HCT116 (cell line): ENCODE measurements at regions not wholly inside any gene's neighbourhood (a gene's known extent, or its start where the extent isn't known, plus 50 kb on each side); places are given as distances from the start of the nearest gene placed in this dataset.

Source experiments
- ATAC-seq: fragments of 200-7000 bp; cut with Tn5 transposase; 2 replicates; pipeline ENCODE4 v1.9.1; 2020; ENCODE audit warnings: mild to moderate bottlenecking, moderate library complexity
- BruUV-seq: library from RNA; stranded (reverse); fragments of 400-500 nt; replicated peaks from 2 replicates; lab custom pipeline; 2021; lab: Mats Ljungman, UMichigan
- CTCF ChIA-PET: fragments of 300-600 bp; sonication (Branson Sonifier 250); formaldehyde crosslinking; loops from one replicate; lab custom pipeline; 2021; ENCODE audit warnings: antibody characterized with exemption; lab: Charles Lee
- POLR2A ChIA-PET: fragments of 300-600, 350-600 bp; sonication (Branson Sonifier 250); formaldehyde crosslinking; loops from one replicate; lab custom pipeline; 2021; ENCODE audit warnings: antibody characterized with exemption; lab: Charles Lee
- RAD21 ChIA-PET, 2 experiments: fragments of 300-600 bp; sonication (Branson Sonifier 250); formaldehyde crosslinking; loops; one replicate each; lab custom pipeline; 2023; ENCODE audit warnings: low total read pairs in 2 of 2; ENCODE audit not compliant: uncharacterized antibody in 2 of 2, unreplicated experiment in 2 of 2, low non-redundant PET in 1 of 2; lab: Charles Lee
- DNase-seq: peaks from one replicate; pipeline ENCODE4 v3.0.0-alpha.2; 2010; ENCODE audit warnings: low read depth, low spot score
- H2AFZ ChIP-seq: fragments of 200-600 bp; shearing (Covaris generic), sonication (generic); 2 replicates; pipeline ENCODE4 v1.6.1; 2017; ENCODE audit warnings: low read depth, mixed run types, mixed read lengths, antibody characterized with exemption, low read length; ENCODE audit not compliant: poor library complexity, severe bottlenecking
- H3K27ac ChIP-seq: 2 replicates; pipeline ENCODE4 v1.5.1; 2012; ENCODE audit warnings: low read depth, low read length
- H3K27me3 ChIP-seq: fragments of 200-600 bp; sonication (generic); 2 replicates; pipeline ENCODE4 v1.6.1; 2016; ENCODE audit warnings: mixed run types, low read length, mixed read lengths; ENCODE audit not compliant: insufficient read depth
- H3K36me3 ChIP-seq, 2 experiments: fragments of 200-500 bp in 1 of 2; fragments of 200-600 bp in 1 of 2; sonication (Bioruptor generic) in 1 of 2; sonication (generic) in 1 of 2; 2 replicates each; pipeline versions ENCODE4 v1.5.1 to v1.6.1; 2014 to 2016; ENCODE audit warnings: low read length in 2 of 2, inconsistent platforms in 1 of 2, mixed read lengths in 1 of 2, mixed run types in 1 of 2; ENCODE audit not compliant: insufficient read depth in 2 of 2, control insufficient read depth in 1 of 2
- H3K4me1 ChIP-seq, 2 experiments: fragments of 200-600 bp in 1 of 2; sonication (generic) in 1 of 2; 2 replicates each; pipeline versions ENCODE4 v1.5.1 to v1.6.1; 2012 to 2017; ENCODE audit warnings: low read length in 2 of 2, inconsistent platforms in 1 of 2, mild to moderate bottlenecking in 1 of 2, mixed read lengths in 1 of 2, mixed run types in 1 of 2, moderate library complexity in 1 of 2; ENCODE audit not compliant: insufficient read depth in 2 of 2, control insufficient read depth in 1 of 2
- H3K4me2 ChIP-seq: fragments of 200-600 bp; sonication (generic); 2 replicates; pipeline ENCODE4 v1.6.1; 2017; ENCODE audit warnings: mixed run types, low read length, mixed read lengths
- H3K4me3 ChIP-seq, 2 experiments: fragments of 200-600 bp in 1 of 2; sonication (generic) in 1 of 2; replicated peaks in 1 of 2; 2 replicates each; pipeline ENCODE4 v1.5.1; 2011 to 2016; ENCODE audit warnings: low read length in 2 of 2, control low read depth in 1 of 2, low read depth in 1 of 2, mild to moderate bottlenecking in 1 of 2, mixed read lengths in 1 of 2, mixed run types in 1 of 2
- H3K79me2 ChIP-seq: fragments of 200-600 bp; sonication (generic); 2 replicates; pipeline ENCODE4 v1.6.1; 2017; ENCODE audit warnings: mild to moderate bottlenecking, mixed run types, low read length, moderate library complexity, mixed read lengths; ENCODE audit not compliant: insufficient read depth
- H3K9ac ChIP-seq: fragments of 200-600 bp; sonication (generic); 2 replicates; pipeline ENCODE4 v1.6.1; 2016; ENCODE audit warnings: low read length, mixed read lengths
- H3K9me2 ChIP-seq: fragments of 200-600 bp; sonication (generic), shearing (Covaris generic); 2 replicates; pipeline ENCODE4 v1.6.1; 2017; ENCODE audit warnings: mixed run types, mild to moderate bottlenecking, moderate library complexity; ENCODE audit not compliant: insufficient read depth
- H3K9me3 ChIP-seq, 2 experiments: fragments of 200-500 bp in 1 of 2; fragments of 200-600 bp in 1 of 2; sonication (Bioruptor generic) in 1 of 2; sonication (generic) in 1 of 2; 2 replicates each; pipeline ENCODE4 v1.6.1; 2014 to 2017; ENCODE audit warnings: low read length in 2 of 2, mixed read lengths in 2 of 2, inconsistent platforms in 1 of 2, low read depth in 1 of 2, mild to moderate bottlenecking in 1 of 2, mixed run types in 1 of 2, moderate library complexity in 1 of 2; ENCODE audit not compliant: control insufficient read depth in 1 of 2, insufficient read depth in 1 of 2
- H4K20me1 ChIP-seq: fragments of 200-600 bp; sonication (generic), shearing (Covaris generic); 2 replicates; pipeline ENCODE4 v1.6.1; 2017; ENCODE audit warnings: mixed run types, mild to moderate bottlenecking, moderate library complexity; ENCODE audit not compliant: insufficient read depth
- EGR1 ChIP-seq: IDR thresholded peaks from 2 replicates; pipeline ENCODE4 v1.6.1; 2012; ENCODE audit warnings: low read depth
- JUND ChIP-seq: IDR thresholded peaks from 2 replicates; pipeline ENCODE4 v1.6.1; 2012
- MAX ChIP-seq: IDR thresholded peaks from 2 replicates; pipeline ENCODE4 v1.6.1; 2012
- POLR2A ChIP-seq: IDR thresholded peaks from 2 replicates; pipeline ENCODE4 v1.7.0; 2011; ENCODE audit warnings: borderline replicate concordance; ENCODE audit not compliant: insufficient read depth, insufficient read length; ENCODE audit errors: extremely low read depth
- RAD21 ChIP-seq: IDR thresholded peaks from 2 replicates; pipeline ENCODE4 v1.6.1; 2012; ENCODE audit warnings: low read depth, mild to moderate bottlenecking
- SIN3A ChIP-seq: IDR thresholded peaks from 2 replicates; pipeline ENCODE4 v1.6.1; 2012; ENCODE audit warnings: low read depth
- SP1 ChIP-seq: IDR thresholded peaks from 2 replicates; pipeline ENCODE4 v1.6.1; 2012; ENCODE audit warnings: low read depth
- TCF7L2 ChIP-seq: IDR thresholded peaks from 2 replicates; pipeline ENCODE4 v1.7.0; 2011; ENCODE audit warnings: borderline replicate concordance, inconsistent platforms; ENCODE audit not compliant: insufficient read depth, insufficient read length; ENCODE audit errors: extremely low read depth
- ZBTB33 ChIP-seq: IDR thresholded peaks from 2 replicates; pipeline ENCODE4 v1.6.1; 2011; ENCODE audit warnings: mild to moderate bottlenecking, low read length, moderate library complexity; ENCODE audit not compliant: insufficient replicate concordance; ENCODE audit errors: extremely low read depth
- ZFX ChIP-seq: fragments of 450-650 bp; IDR thresholded peaks from 2 replicates; pipeline ENCODE4 v1.6.1; 2017
- ZNF274 ChIP-seq: fragments of 200-500 bp; sonication (Bioruptor generic); IDR thresholded peaks from 2 replicates; pipeline ENCODE4 v1.6.1; 2014; ENCODE audit warnings: mild to moderate bottlenecking, low read depth, low read length, inconsistent platforms
- intact Hi-C: fragments of 100-400 bp; cut with micrococcal nuclease; formaldehyde crosslinking; loops from 2 replicates; pipeline ENCODE4 v1.10.0; 2022
- TF ChIP-seq, protein P1 (sequence below), 3 experiments: fragments of 200-600 bp in 1 of 3; sonication (generic) in 1 of 3; IDR thresholded peaks in 2 of 3; conservative IDR thresholded peaks in 1 of 3; 2 replicates each; pipeline ENCODE4 v1.5.1; 2012 to 2017; ENCODE audit warnings: low read depth in 2 of 3, low read length in 2 of 3, antibody characterized with exemption in 1 of 3, borderline replicate concordance in 1 of 3, control low read depth in 1 of 3, mild to moderate bottlenecking in 1 of 3, mixed read lengths in 1 of 3, mixed run types in 1 of 3, moderate library complexity in 1 of 3; ENCODE audit not compliant: insufficient read depth in 1 of 3

DNA sequence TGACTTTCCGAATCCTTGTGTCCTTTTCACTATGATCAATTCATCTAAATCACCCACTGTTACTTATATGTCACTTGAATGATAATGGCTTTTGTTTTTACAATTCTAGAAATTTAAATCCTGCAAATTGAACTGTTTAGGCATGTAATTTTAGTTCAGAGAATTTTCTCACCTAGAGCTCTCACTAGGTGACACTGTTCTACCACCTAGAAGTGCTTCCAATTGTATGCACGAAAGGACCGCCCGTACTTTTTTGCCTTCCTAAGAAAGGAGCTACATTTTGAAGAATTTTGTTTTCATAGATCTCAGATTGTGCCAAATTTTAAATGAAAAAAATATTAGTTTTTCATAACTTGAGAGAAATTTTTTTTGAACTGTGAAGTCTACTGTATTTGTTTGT, 481.6 kb upstream of the FSTL5 start:
- DNase-seq: no peak

GRCh38 chr4:162644346-162644745, 480.5 kb upstream of the FSTL5 start:
- TF ChIP-seq TCF7L2: no peak
- TF ChIP-seq SIN3A: no peak
- no peak for TF ChIP-seq ZNF274
- no peak for TF ChIP-seq POLR2A
- no peak for TF ChIP-seq MAX
- no peak for TF ChIP-seq JUND
- no peak for TF ChIP-seq ZFX
- TF ChIP-seq ZBTB33: no peak
- no peak for TF ChIP-seq EGR1
- RAD21 ChIA-PET: no interaction called here

More for the DNA sequence above, 481.6 kb upstream of the FSTL5 start:
- Histone ChIP-seq H3K9me3 (no peaks in the 10 kb centered on the region), H3K36me3 (no peaks in the 10 kb centered on the region), H4K20me1 (no peaks in the 10 kb centered on the region), H3K9ac (no peak overlapping the region), H3K4me1 (no peaks in the 10 kb centered on the region), H3K4me2 (no peak overlapping the region), H3K79me2 (no peaks in the 10 kb centered on the region), H3K4me3 (no peak overlapping the region), H3K27ac (no peak overlapping the region), H3K27me3 (no peaks in the 10 kb centered on the region), H2AFZ (no peak overlapping the region), H3K9me2 (no peaks in the 10 kb centered on the region)
- TF ChIP-seq, protein P1, sequence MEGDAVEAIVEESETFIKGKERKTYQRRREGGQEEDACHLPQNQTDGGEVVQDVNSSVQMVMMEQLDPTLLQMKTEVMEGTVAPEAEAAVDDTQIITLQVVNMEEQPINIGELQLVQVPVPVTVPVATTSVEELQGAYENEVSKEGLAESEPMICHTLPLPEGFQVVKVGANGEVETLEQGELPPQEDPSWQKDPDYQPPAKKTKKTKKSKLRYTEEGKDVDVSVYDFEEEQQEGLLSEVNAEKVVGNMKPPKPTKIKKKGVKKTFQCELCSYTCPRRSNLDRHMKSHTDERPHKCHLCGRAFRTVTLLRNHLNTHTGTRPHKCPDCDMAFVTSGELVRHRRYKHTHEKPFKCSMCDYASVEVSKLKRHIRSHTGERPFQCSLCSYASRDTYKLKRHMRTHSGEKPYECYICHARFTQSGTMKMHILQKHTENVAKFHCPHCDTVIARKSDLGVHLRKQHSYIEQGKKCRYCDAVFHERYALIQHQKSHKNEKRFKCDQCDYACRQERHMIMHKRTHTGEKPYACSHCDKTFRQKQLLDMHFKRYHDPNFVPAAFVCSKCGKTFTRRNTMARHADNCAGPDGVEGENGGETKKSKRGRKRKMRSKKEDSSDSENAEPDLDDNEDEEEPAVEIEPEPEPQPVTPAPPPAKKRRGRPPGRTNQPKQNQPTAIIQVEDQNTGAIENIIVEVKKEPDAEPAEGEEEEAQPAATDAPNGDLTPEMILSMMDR (IDR thresholded peaks at IDR 0.05 in 2 of 3, conservative IDR thresholded peaks at IDR 0.05 in 1 of 3; ENCODE audit: borderline replicate concordance in 1 of 3, insufficient read depth in 1 of 3, low read depth in 2 of 3, low read length in 2 of 3): peak in 2 of 3 experiments; percentile 17 to 39; a peak in 3 of 6 replicates
- TF ChIP-seq RAD21 (peak; percentile 51), SP1 (no peak)
- POLR2A ChIA-PET: interaction anchor here (1.2 kb wide), 1 partner anchor 14 kb away, joined by 3 read pairs; no protein-coding TSS in a partner anchor
- no TSS peak for BruUV-seq
- intact Hi-C loops: loop anchor here (10.0 kb wide), 1 partner anchor 389 kb away; no protein-coding TSS in a partner anchor
- CTCF ChIA-PET: interaction anchor here (0.6 to 2.2 kb wide), 4 partner anchors 130 to 394 kb away, joined by 3 to 9 read pairs (median 5); no protein-coding TSS in a partner anchor
- no peak for ATAC-seq
- RAD21 ChIA-PET: no interaction called here

More at GRCh38 chr4:162644346-162644745, 480.5 kb upstream of the FSTL5 start:
- Histone ChIP-seq H3K9me3 (no peaks in the 10 kb centered on the region), H3K79me2 (no peaks in the 10 kb centered on the region), H2AFZ (no peak overlapping the region), H4K20me1 (no peaks in the 10 kb centered on the region), H3K36me3 (no peaks in the 10 kb centered on the region), H3K27me3 (no peaks in the 10 kb centered on the region), H3K4me2 (no peak overlapping the region), H3K4me1 (no peaks in the 10 kb centered on the region), H3K9me2 (no peaks in the 10 kb centered on the region), H3K4me3 (no peak overlapping the region), H3K27ac (no peak overlapping the region), H3K9ac (no peak overlapping the region)
- POLR2A ChIA-PET: no interaction called here
- no TSS peak for BruUV-seq
- intact Hi-C loops: loop anchor here (10.0 kb wide), 1 partner anchor 390 kb away; no protein-coding TSS in a partner anchor
- no peak for DNase-seq
- ATAC-seq: no peak
- CTCF ChIA-PET: no interaction called here
